ENCODE measurements at regions not wholly inside any gene's neighbourhood (a gene's known extent, or its start where the extent isn't known, plus 50 kb on each side); places are given as distances from the start of the nearest gene placed in this dataset.

DNA sequence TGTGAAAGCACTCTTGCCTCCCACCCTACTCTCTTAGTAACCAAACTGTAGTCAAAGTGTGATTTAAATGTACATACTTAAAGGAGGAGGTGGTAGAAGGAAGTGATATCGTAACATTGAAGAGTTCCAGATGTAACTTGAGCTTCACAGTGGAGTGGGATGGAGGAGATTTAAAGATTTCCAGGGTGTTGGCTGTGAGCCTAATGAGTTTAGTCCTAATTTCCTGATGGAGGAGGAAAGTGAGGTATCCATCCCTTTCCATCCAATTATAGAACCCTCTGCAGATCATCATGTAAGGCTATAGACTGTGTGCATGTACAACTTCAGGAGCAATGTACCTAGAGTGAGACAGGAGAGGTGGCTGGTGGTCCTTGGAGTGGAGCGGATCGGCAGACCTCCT lies 1163.9 kb upstream of the SEMA6A start:
- SMC1A ChIA-PET (ENCODE audit: uncharacterized antibody, unreplicated experiment) = no interaction called here
- DNase-seq (ENCODE audit: low read depth, low spot score) (no peak), FAIRE-seq (no peak), ATAC-seq (no peak)
- 57% methylated on average over 3 of the region's 3 CpGs for WGBS (ENCODE audit: insufficient coverage, insufficient replicate concordance, low lambda C conversion rate, missing lambda C conversion rate)
- no peaks in the 10 kb centered on the region for H3K27me3 ChIP-seq (replicated peaks in 1 of 2; ENCODE audit: control insufficient read depth in 2 of 2, insufficient read depth in 2 of 2, low read length in 1 of 2)
- H2AFZ ChIP-seq (ENCODE audit: control insufficient read depth, low read depth, low read length) = no peak overlapping the region
- H3K4me1 ChIP-seq (ENCODE audit: control insufficient read depth, insufficient read depth, low read length) = no peaks in the 10 kb centered on the region
- BruUV-seq (replicated peaks) = no TSS peak
- in situ Hi-C loops (cut with MboI) = no loop called here
- CTCF ChIA-PET = no interaction called here
- RAD21 ChIA-PET (ENCODE audit: unreplicated experiment) = no interaction called here
- no peaks in the 10 kb centered on the region for H4K20me1 ChIP-seq (ENCODE audit: control insufficient read depth, insufficient read depth)
- no peak overlapping the region for H3K9ac ChIP-seq (ENCODE audit: control insufficient read depth, insufficient read depth, low read length)
- no peaks in the 10 kb centered on the region for H3K9me3 ChIP-seq (replicated peaks; ENCODE audit: control insufficient read depth, insufficient read depth, low read length)
- H3K27ac ChIP-seq (ENCODE audit: control insufficient read depth, insufficient read depth) = no peak overlapping the region
- no peak overlapping the region for H3K4me3 ChIP-seq
- H3K4me2 ChIP-seq (ENCODE audit: control insufficient read depth, insufficient read depth) = no peak overlapping the region
- POLR2A ChIA-PET = no interaction called here
- H3K36me3 ChIP-seq (ENCODE audit: control insufficient read depth in 2 of 2, insufficient read depth in 2 of 2, low read length in 1 of 2) = no peaks in the 10 kb centered on the region
- H3K79me2 ChIP-seq (ENCODE audit: control insufficient read depth, insufficient read depth, low read length) = no peaks in the 10 kb centered on the region
- no peak for TF ChIP-seq ZSCAN29 (IDR thresholded peaks at IDR 0.05)
- TF ChIP-seq, protein P1, sequence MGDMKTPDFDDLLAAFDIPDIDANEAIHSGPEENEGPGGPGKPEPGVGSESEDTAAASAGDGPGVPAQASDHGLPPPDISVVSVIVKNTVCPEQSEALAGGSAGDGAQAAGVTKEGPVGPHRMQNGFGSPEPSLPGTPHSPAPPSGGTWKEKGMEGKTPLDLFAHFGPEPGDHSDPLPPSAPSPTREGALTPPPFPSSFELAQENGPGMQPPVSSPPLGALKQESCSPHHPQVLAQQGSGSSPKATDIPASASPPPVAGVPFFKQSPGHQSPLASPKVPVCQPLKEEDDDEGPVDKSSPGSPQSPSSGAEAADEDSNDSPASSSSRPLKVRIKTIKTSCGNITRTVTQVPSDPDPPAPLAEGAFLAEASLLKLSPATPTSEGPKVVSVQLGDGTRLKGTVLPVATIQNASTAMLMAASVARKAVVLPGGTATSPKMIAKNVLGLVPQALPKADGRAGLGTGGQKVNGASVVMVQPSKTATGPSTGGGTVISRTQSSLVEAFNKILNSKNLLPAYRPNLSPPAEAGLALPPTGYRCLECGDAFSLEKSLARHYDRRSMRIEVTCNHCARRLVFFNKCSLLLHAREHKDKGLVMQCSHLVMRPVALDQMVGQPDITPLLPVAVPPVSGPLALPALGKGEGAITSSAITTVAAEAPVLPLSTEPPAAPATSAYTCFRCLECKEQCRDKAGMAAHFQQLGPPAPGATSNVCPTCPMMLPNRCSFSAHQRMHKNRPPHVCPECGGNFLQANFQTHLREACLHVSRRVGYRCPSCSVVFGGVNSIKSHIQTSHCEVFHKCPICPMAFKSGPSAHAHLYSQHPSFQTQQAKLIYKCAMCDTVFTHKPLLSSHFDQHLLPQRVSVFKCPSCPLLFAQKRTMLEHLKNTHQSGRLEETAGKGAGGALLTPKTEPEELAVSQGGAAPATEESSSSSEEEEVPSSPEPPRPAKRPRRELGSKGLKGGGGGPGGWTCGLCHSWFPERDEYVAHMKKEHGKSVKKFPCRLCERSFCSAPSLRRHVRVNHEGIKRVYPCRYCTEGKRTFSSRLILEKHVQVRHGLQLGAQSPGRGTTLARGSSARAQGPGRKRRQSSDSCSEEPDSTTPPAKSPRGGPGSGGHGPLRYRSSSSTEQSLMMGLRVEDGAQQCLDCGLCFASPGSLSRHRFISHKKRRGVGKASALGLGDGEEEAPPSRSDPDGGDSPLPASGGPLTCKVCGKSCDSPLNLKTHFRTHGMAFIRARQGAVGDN (IDR thresholded peaks at IDR 0.05) = no peak
- TF ChIP-seq GABPA (IDR thresholded peaks at IDR 0.05; ENCODE audit: low read depth) = no peak
- no peak for TF ChIP-seq MXI1 (IDR thresholded peaks at IDR 0.05; ENCODE audit: low read depth, low read length)
- no peak for TF ChIP-seq ZNF24 (IDR thresholded peaks at IDR 0.05)
- TF ChIP-seq RBBP5 (conservative IDR thresholded peaks at IDR 0.05) = no peak
- no peak for TF ChIP-seq JUNB (IDR thresholded peaks at IDR 0.05)
- intact Hi-C loops (cut with micrococcal nuclease; ENCODE audit: unreplicated experiment) = no loop called here

All from GM12878 (cell line).